ENCODE measurements at regions not wholly inside any gene's neighbourhood (a gene's known extent, or its start where the extent isn't known, plus 50 kb on each side); places are given as distances from the start of the nearest gene placed in this dataset.

DNA sequence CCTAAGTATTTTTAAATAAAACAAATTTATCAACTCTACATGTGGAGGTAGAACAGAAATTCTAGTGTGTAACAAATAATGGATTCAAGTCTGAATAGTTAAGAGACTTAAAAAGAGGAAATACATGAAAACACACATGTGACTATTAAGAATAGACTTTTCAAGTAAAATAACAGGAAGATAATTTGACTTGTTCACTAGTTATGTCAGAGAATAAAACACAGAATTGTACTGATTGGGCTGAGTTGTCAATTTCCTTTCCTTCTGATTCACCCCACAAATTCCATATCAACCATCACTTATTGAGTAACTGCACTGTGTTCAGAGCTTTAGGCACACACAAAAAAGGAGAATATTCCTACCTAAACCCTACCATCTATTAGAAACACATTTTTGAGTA is 557.2 kb downstream of the TUSC7 start:
- no peak for DNase-seq

DNA sequence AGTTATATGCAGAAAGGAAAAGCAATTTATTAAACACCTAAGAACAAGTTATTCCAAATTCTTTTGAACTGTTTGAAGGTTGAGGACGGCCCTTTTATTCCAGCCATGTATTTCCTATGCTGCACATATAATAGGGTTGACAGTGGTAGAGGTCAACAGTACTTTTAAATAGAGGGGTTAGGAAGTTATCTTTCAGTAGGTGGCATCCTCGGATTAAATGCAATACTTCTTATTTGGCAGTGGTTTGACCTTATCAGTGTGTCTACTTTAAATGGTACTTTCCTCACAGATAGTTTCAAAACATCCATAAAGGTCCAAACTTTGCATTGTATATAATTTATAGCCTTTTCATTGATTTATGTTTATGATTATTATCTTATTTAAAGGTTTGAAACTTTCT is 558.7 kb downstream of the TUSC7 start:
- DNase-seq = no peak

DNA sequence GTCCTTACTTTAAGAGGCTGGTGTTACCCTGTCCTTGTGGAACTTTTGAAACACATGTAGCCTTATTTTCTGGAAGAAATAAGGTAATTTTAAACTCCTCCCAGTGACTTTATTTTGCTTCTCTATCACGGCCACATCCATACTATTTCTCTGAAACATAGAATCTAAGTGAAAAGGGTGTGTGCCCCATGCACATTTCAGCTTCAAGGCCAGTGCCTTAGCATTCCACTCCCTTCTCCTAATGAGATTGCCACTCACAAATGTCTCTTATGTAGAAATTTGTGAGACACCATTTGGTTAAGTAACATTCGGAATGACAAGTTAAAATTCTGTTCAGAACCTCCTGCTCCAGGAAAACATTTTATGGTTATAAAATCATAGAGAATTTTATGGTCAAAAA is 562.7 kb downstream of the TUSC7 start:
- DNase-seq = no peak

DNA sequence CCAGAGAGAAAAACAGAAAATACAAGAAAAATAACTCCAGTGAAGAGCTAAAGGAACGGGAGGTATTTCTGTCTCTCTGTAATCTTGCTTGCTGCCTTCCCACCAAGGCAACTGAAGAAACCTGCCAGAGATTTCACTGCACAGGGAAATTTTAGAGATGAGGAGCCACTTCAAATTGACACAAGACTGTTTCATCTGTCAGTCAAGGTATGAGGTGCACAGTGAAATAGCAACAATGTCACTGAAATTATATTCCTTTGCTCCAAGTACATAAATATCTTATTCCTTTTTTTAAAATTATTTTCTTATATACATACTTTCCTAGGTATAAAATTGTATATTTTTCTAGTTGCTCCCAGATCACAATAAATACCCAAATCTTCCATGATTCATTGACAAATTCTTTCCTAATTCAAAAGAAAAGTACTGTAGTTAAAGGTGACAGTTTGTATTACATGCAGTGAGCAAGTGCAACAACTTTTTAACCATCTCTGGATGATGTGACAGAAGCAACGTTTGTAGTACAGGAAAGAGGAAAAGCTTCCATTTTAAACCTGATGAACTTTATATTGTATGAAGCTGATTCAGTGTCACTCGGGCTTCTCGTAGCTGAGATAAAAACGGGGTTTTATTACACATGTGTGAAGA is 563.4 kb downstream of the TUSC7 start:
- no peak for DNase-seq

DNA sequence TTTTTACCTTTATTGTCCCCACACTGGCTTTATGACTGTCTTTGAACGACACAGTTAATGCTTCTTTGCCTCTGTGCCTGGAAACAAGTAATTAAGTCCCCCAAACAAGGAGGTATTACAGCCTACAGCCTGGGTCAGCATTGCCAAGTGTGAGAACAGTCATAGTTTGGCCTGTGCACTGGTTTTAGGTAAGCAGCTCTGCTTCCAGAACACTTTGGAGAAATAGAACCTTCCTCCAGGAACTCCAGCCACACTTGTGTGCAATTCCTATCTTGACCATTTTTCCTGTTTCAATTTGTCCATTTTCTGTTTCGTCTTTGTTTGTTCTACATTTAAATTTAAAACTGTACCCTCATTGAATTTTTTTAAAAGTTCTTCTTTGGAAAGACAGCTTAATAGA is 568.2 kb downstream of the TUSC7 start:
- DNase-seq = no peak

DNA sequence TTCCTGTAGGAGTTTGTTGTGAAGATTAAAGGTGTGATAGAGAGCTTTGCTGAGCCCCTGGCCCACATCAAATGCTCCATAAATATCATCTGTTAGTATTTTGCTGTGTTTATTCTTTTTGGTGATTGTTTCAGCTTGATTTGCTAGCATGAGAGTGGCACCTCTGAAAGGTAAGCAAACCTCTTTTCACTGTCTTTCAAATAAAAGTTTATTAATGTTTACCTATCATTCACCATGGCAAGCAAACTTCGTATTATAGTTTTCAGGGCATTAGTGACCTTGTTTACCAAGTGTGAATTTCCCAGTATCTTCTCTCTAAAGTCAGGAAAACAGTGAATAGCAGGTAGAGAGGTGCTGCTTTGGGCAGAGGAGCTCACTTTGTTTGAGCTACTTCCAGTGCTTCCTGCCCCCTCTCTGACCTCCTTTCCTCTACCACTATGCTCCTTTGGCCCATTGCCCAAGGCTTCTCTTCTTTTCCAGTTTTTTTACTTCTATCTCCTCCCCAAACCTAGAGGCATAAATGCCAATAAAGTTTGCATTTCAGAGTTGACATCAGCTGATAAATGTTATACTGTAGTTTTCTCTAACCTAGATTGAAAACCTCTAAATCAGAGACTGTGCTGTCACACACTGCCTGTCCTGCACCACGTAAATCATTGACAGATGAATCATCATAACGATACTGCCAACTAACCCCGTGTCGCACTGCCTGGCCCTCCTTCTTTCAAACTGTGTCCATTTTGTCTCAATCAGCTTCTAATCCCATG is 569.0 kb downstream of the TUSC7 start:
- DNase-seq = peak; percentile 28

DNA sequence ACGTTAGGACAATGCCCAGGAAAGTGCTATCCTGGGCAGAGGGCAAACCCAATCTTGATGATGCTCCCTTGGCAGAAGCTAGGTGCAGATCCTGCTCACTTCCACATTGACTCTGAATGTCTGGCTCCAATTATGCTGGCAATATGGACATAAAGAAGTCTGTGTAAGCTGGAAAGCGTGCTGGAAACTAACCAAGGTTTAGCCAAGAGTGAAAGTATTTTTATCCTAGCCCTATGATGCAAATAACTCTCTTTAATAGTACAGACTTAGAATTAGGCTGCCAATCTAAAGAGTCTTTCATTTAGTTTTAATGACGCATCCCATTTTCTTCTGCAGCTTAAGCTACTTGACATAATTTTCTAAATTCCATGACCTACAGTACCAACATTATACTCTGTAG is 571.8 kb downstream of the TUSC7 start:
- no peak for DNase-seq

DNA sequence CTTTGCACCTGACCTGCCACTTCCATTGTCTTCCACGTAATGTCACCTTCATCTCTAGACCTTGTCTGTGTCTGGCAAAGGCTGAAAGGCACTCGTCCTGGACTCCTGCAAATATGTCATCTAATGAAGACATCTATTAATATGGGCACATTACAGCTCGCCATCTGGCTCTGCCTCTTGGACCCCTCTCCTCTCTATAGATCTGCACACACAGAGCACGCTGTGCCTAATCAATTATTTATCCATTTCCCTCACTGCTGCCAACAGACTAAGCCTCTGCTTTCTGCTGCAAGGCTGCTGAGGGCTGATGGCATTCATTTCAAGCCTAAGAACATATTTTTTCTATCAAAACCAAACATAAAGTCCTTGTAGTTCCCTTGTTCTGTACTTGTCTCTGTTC is 573.0 kb downstream of the TUSC7 start:
- no peak for DNase-seq

DNA sequence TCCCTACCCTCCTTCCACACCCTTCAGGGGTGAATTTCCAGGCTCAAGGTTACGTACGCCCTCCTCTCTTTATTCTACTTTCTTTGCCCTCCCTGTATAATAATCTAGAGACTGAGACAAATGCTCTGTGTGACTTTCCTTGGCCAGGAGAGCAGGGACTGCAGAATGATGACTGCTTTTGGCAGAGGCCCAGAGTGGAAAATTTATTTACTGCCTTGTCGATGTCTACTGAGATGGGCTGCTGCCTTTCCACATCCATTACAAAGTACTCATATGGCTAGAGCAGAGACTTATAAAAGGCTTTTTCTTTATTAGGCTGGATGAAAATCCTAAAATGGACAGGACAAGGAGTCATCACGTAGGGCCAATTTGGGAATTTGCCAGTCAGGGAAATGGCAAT is 576.2 kb downstream of the TUSC7 start:
- DNase-seq = no peak

DNA sequence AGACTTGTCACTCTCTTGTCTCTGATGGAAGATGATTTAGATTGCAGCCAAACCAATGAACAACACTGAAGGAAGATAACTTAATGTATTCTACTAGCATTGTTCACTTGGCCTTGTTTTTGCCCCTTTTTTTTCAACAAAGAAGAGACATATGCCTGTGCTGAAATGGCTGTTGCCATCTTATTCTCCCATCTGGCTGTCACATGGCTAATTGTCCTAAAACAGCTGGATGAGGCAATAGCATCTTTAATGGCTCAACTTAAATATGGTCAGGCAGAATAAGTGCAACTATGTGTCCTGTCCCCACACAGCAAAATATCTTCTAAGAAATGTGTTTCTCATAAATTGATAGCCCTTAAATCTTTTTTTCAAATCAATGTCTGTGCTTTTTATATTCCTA is 576.9 kb downstream of the TUSC7 start:
- peak; percentile 20 for DNase-seq

DNA sequence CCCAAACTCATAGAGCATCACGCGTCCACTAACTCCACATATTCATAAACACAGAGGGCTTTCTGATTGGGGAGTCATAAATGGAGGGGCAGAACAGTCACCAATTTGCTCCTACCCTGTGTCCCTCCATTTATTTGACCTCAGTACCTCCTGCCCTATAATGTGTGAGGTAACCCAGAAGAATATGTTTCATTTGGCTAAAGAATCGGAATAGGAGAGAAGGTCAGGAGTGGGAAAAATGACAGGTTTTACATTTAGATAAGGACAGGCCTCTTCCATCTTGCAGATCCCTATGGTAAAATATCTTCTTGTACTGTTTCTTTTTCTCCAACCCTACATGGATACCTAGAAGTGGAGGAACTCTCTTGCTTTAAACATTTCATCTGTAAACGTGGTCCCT is 578.0 kb downstream of the TUSC7 start:
- DNase-seq = no peak

DNA sequence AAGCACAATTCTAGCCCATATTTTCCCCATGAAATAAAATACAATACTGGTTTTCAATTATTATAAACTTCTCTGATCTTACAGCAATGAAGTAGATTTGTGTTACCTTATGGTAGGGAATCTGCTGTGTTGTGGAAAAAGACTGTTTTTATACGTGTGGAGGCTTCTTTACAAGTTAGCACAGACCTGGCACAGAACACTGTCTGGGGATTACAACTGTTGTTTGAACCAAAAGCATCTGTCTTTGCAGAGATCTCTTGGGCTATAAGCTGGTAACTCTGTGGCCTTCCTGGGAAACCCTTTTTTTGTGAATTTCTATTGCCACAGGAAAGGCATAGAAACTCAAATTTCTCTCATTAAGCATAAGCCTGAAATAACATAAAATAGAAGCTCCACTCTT is 581.9 kb downstream of the TUSC7 start:
- no peak for DNase-seq

DNA sequence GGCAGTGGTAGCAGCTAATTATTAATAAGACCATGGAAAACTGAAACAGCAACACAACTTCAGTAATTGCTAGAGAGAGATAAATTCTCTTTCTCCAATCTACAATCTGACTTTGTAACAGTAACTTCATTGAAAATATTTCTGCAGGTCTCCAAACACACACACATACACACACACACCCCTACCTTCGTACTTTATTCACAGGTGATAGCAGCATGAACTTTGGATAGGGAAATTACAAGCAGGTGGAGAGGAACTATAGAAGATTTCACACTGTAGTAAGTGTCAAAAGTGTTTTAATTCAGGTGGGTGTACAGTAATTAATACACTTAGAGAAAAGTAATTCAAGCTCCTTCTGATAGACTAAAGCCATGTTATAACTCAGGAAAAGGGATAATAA is 587.5 kb downstream of the TUSC7 start:
- DNase-seq = no peak

DNA sequence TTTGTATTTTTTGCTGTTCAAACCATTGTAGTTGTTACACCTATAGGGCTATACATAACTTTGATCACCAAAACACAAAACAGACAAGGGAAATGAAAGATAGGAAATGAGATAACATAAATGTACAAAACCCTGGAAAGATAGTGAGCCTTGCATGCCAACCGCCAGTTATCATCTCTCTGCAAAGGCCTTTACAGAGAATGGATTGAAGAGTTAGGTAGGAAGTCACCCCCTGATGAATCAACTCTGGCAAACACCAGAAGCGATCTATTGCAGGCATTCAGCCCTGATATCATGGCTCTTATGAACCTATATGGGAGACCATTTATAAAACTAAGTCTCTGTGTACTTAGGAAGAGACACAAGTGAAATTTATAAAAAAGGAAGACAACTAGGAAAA is 588.0 kb downstream of the TUSC7 start:
- no peak for DNase-seq

DNA sequence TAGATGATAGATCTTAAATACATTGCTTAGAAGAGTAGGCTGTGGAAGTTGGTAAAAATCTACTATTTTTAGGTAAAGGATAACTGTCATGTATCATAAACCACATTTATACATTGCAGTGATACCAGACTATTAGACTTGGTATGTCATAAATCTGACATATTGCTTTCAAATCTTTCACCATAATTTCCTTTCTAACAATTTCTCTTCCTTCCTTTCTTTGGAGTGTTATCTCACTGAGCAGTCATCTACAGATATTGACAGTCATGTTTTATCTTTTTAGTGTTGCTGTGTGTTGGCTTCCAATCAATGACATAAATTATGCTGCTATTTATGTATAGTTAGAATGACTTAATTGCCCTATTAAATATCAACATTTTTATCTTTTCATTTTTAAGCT is 588.7 kb downstream of the TUSC7 start:
- DNase-seq = no peak

DNA sequence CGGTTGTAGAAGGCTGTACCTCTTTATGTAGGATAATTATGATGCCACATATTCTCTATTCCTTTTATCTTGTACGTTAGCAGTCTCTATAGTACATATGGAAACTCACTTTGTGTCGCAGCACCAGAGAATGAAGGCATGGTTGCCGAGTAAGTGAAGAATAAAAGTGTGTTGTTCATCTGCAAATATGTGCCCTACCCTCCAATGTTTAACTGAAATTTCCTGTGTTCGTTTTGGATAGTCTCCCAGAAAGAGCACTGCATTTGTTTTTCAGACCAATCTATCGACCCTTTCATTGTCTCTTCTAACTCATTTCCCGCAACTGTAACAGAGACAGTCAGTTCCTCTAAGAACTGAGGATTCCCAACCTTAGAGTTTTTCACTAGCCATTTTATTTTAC is 592.8 kb downstream of the TUSC7 start:
- no peak for DNase-seq

DNA sequence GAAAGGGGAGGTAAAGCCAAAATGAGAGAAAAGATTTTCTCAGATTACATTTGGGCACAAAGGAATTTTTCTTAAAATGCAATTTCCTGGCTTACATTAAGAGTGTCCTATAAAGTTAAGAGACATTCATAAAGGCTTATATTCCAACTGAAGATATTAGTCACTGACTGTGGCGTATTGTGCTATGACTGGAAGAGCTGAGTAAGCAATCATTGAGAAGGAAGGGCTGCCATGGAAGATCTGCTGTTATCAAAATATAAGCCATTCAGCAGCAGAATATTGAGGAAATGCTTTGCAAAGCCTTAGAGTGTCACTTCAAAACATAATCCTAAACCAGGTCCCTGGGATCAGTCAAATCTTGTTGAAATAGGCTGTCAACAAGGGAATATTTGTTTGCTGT is 593.9 kb downstream of the TUSC7 start:
- no peak for DNase-seq

DNA sequence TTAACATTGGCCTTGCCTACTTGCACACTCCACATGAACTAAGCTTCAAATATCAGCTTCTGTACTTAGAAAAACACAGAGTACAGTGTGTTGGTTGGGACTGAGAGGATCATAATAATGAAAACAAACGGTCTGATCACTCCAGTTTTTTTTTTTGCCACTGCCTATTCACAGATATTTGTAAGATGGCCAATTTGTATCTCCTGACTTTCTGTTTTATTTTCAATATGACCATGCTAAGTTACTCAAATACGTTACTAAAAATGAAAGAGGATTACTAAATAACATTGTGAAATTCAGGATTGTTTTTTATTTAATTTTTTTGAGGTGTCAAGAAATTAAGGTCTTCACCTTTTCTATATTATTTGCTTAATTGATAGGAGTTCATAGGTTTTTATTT is 595.1 kb downstream of the TUSC7 start:
- DNase-seq = no peak

DNA sequence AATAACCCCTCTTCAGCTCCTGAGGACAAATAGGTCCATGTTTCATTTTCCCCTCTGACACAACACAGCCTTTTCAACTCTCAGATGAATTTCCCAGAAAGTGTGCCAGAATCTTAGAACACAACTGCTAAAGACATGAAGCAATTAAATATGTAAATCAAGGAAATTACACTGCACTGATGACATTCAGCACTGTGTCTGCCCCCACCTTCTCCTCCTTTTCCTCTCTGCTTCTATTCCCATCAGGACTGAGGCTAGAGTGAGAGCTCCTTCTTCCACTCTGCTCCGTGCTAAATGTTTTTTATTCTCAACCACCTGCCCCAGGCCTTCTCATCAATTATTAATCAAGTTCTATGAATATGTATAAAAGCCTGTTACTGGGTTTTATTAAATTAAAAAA is 596.1 kb downstream of the TUSC7 start:
- no peak for DNase-seq

DNA sequence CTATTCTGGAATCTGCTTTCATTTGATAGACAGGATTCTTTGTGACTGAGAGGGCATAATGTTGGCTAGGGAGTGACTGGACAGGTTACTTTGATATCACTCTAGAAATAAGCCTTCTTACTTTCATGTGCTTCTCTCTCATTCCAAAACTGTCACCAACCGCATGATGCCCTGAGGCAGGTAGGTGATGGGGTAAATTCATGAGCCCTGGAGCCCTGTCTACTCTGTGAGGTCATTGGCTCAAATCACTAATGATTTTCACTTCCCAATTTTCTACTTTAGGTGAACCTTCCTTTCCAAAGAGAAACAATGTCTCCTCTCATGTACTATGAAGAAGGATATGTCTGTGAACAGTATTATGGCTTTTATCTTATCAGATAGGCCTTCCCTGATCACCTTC is 596.7 kb downstream of the TUSC7 start:
- no peak for DNase-seq

DNA sequence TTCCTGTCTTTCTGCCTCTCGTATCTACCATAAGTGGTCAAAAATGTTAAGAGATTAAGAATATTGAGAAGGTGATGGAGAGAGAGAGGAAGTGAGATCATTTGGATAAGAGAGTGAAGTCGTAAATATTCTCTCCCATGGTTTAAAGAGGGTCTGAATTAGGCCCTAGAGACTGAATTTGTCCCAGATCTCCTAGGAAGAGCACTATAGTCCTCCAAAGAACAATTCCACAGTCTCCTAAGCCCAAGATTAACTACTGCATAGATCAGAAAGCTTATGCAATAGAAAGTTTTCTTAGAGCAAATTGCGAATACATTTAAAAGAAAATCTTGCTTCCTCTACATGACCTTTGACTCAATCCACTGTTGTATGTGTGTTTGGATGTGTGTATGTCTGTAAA is 598.8 kb downstream of the TUSC7 start:
- no peak for DNase-seq

DNA sequence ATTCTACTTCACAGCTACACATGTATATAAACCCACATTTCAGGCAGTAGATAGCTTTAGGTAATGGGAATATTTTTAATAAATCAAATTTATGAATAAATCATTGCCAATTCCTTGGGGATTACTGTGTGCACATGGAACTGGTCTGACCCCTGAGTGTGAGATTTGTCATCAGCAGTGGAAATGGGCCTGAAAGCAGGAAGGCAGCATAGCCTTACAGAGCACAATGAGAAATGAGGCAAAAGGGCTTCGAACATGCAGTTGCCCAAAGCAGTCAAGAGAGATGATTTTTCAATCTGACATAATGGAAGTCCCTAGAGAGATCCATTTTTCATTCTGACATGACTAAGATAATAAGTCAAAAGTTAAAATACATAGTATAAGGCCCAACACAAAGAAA is 599.2 kb downstream of the TUSC7 start:
- DNase-seq = no peak

DNA sequence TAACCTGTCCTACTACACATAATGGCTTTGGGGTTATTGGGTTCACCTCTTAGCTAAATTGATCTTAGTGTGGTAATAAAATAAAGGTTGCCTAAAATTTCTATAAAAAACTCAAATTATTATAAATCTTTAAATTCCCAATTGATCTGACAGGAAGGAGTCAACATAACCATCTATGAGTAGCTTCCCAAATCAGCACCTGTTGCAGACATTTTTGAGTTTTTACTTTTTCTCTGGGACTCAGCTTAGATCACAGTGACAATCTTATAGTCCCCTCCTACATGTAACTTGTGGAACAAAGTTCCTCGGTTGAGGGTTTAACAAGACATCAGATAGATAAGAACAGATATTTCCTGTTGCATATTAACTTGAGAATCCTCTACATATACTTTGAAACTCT is 601.0 kb downstream of the TUSC7 start:
- DNase-seq = no peak

DNA sequence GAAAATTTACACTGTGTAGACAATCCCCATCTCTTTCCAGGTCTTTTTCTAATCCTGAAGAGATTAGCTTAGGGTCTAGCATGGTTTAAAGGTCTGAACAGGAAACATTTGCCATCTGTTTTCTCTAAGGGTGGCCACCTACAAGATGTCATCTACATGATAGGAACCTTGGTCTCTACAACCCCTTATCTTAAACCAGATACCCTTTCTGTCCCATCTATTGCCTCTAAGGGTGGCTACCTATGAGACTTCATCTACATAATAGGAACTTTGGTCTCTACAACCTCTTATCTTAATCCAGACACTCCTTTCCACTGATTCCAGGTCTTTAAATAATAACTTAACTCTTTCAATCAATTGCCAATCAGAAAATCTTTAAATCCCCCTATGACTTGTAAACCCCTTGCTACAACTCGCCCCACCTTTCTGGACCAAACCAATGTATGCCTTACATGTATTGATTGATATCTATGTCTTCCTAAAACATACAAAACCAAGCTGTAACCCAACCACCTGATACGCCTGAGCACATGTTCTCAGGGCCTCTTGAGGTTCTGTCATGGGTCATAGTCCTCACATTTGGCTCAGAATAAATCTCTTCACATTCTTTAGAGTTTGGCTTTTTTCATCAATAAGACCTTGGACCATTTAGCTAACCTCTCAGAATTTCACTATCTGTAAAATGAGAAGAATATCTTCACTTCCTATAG is 605.0 kb downstream of the TUSC7 start:
- DNase-seq = no peak

Measured in DMS 273 treated with DMSO at 0.1 percent for 48 hours (cell line).